ENCODE measurements at regions not wholly inside any gene's neighbourhood (a gene's known extent, or its start where the extent isn't known, plus 50 kb on each side); places are given as distances from the start of the nearest gene placed in this dataset.

DNA sequence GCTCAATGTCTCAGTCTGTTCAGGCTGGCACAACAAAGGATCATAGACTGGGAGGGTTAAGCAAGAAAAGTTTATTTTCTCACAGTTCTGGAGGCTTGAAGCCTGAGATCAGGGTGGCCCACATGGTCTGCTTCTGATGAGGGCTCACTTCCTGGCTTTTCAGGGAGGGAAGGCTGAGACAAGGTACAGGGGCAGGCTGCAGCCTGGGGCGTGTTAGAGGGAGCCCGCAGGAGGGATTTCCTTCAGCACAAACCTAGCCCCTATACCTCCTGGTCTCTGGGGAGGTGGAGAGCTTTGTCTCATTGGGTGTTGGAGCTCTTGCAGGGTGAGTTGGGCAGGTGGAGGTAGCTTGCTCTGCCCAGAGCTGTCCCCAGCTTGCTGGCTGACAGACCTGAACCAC is 81.1 kb upstream of the GPR6 start:
- intact Hi-C loops (cut with DNase I): no loop called here
- no peak for DNase-seq
- Histone ChIP-seq H3K27me3 (ENCODE audit: low read depth) (no peaks in the 10 kb centered on the region), H3K9me3 (no peaks in the 10 kb centered on the region), H3K27ac (no peak overlapping the region), H3K36me3 (no peaks in the 10 kb centered on the region), H3K4me1 (peaks cover 17% of the 10 kb centered on the region), H3K4me3 (no peak overlapping the region)
- TF ChIP-seq, protein P1, sequence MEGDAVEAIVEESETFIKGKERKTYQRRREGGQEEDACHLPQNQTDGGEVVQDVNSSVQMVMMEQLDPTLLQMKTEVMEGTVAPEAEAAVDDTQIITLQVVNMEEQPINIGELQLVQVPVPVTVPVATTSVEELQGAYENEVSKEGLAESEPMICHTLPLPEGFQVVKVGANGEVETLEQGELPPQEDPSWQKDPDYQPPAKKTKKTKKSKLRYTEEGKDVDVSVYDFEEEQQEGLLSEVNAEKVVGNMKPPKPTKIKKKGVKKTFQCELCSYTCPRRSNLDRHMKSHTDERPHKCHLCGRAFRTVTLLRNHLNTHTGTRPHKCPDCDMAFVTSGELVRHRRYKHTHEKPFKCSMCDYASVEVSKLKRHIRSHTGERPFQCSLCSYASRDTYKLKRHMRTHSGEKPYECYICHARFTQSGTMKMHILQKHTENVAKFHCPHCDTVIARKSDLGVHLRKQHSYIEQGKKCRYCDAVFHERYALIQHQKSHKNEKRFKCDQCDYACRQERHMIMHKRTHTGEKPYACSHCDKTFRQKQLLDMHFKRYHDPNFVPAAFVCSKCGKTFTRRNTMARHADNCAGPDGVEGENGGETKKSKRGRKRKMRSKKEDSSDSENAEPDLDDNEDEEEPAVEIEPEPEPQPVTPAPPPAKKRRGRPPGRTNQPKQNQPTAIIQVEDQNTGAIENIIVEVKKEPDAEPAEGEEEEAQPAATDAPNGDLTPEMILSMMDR (IDR thresholded peaks at IDR 0.05): no peak
- no peak for ATAC-seq

- Histone ChIP-seq H3K27me3 (ENCODE audit: low read depth) (no peaks in the 10 kb centered on the region), H3K4me3 (no peak overlapping the region), H3K9me3 (no peaks in the 10 kb centered on the region), H3K36me3 (no peaks in the 10 kb centered on the region), H3K4me1 (peaks cover 11% of the 10 kb centered on the region), H3K27ac (no peak overlapping the region)
- intact Hi-C loops (cut with DNase I): no loop called here
- ATAC-seq: no peak
- TF ChIP-seq, protein P1 (IDR thresholded peaks at IDR 0.05): no peak
- no peak for DNase-seq
These were observed 80.5 kb upstream of the GPR6 start for GRCh38 chr6:109897561-109898080.

GRCh38 chr6:109901976-109902375 is 76.1 kb upstream of the GPR6 start:
- Histone ChIP-seq H3K4me3 (no peak overlapping the region), H3K4me1 (no peaks in the 10 kb centered on the region), H3K27ac (no peak overlapping the region), H3K36me3 (no peaks in the 10 kb centered on the region), H3K9me3 (no peaks in the 10 kb centered on the region), H3K27me3 (ENCODE audit: low read depth) (no peaks in the 10 kb centered on the region)
- intact Hi-C loops (cut with DNase I): no loop called here
- TF ChIP-seq, protein P1 (IDR thresholded peaks at IDR 0.05): no peak
- DNase-seq (no peak), ATAC-seq (no peak)

DNA sequence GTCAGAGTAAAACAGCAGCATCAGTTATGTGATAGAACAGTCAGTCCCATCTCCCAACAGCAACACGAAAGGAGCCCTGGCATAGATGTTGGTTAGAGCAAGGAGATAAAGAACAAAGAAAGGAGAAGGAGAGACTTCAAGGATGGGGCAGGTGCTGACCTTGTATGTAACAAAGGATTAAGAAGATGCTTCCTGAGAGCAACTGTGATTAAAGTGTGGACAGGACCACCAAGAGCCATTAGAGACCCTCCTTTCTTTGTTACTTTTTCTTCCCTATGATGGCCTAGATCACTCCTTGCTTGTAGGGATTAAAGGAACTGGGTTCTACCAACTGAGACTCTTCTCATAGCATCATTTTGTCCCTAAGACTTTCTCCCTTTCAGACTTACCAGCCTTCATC is 75.2 kb upstream of the GPR6 start:
- Histone ChIP-seq H3K27me3 (ENCODE audit: low read depth) (no peaks in the 10 kb centered on the region), H3K4me3 (no peak overlapping the region), H3K27ac (no peak overlapping the region), H3K9me3 (no peaks in the 10 kb centered on the region), H3K4me1 (no peaks in the 10 kb centered on the region), H3K36me3 (no peaks in the 10 kb centered on the region)
- TF ChIP-seq, protein P1 (IDR thresholded peaks at IDR 0.05): no peak
- no peak for ATAC-seq
- intact Hi-C loops (cut with DNase I): no loop called here
- no peak for DNase-seq

DNA sequence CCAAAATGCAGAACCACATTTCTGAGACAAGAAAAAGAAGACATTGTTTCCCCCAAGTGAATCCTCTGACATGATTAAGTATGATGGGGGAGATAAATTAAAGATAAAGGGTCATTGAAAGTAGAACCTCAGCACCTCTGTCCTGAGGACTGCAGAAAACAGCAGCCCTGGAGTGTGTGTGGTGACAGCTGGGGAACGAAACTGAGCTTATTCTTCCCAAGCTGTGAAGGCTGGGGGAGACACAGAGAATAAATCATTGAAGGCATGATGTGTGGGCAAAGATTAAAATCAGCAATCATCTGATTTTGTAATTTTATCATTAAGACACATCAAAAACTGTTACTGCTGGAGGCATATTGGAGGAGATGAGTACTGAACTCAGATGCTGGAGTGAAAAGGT is 67.5 kb upstream of the GPR6 start:
- no peaks in the 10 kb centered on the region for H3K4me1 ChIP-seq
- H3K27ac ChIP-seq: no peak overlapping the region
- no peaks in the 10 kb centered on the region for H3K9me3 ChIP-seq
- H3K27me3 ChIP-seq (ENCODE audit: low read depth): no peaks in the 10 kb centered on the region
- DNase-seq (no peak), ATAC-seq (no peak)
- H3K4me3 ChIP-seq: no peak overlapping the region
- H3K36me3 ChIP-seq: no peaks in the 10 kb centered on the region
- intact Hi-C loops (cut with DNase I): no loop called here
- TF ChIP-seq, protein P1 (IDR thresholded peaks at IDR 0.05): no peak

GRCh38 chr6:109912118-109912517 is 66.0 kb upstream of the GPR6 start:
- Histone ChIP-seq H3K4me3 (no peak overlapping the region), H3K36me3 (no peaks in the 10 kb centered on the region), H3K27ac (no peak overlapping the region), H3K9me3 (no peaks in the 10 kb centered on the region), H3K27me3 (ENCODE audit: low read depth) (no peaks in the 10 kb centered on the region), H3K4me1 (no peaks in the 10 kb centered on the region)
- DNase-seq: no peak
- no peak for ATAC-seq
- TF ChIP-seq, protein P1 (IDR thresholded peaks at IDR 0.05): no peak
- intact Hi-C loops (cut with DNase I): no loop called here
